CD1c-positive myeloid dendritic cell (primary cell): ENCODE measurements at regions not wholly inside any gene's neighbourhood (a gene's known extent, or its start where the extent isn't known, plus 50 kb on each side); places are given as distances from the start of the nearest gene placed in this dataset.

ENCODE experiments used
- DNase-seq: peaks from one replicate; pipeline ENCODE4 v3.0.0-alpha.2; 2016; ENCODE audit errors: extremely low spot score

- DNase-seq, result no peak
These were observed 80.4 kb upstream of the SALL3 start for GRCh38 chr18:78899241-78899640.

- no peak for DNase-seq
These were observed 78.4 kb upstream of the SALL3 start for GRCh38 chr18:78900938-78901909.

GRCh38 chr18:78901923-78902794 is 77.5 kb upstream of the SALL3 start:
- DNase-seq, result no peak

GRCh38 chr18:78902795-78903435 is 76.7 kb upstream of the SALL3 start:
- DNase-seq, result no peak

GRCh38 chr18:78903436-78904178 is 76.0 kb upstream of the SALL3 start:
- no peak for DNase-seq

- no peak for DNase-seq
These were observed 75.5 kb upstream of the SALL3 start for GRCh38 chr18:78904179-78904531.

GRCh38 chr18:78905334-78905733 is 74.3 kb upstream of the SALL3 start:
- no peak for DNase-seq

- DNase-seq, result no peak
These were observed 73.6 kb upstream of the SALL3 start for GRCh38 chr18:78906066-78906465.

- no peak for DNase-seq
These were observed 71.0 kb upstream of the SALL3 start for GRCh38 chr18:78908462-78909260.

GRCh38 chr18:78911751-78912283 is 67.8 kb upstream of the SALL3 start:
- DNase-seq, result no peak

GRCh38 chr18:78912336-78912735 is 67.3 kb upstream of the SALL3 start:
- DNase-seq, result no peak

- DNase-seq, result no peak
These were observed 66.8 kb upstream of the SALL3 start for GRCh38 chr18:78912844-78913243.

GRCh38 chr18:78913395-78913794 is 66.2 kb upstream of the SALL3 start:
- no peak for DNase-seq

GRCh38 chr18:78913830-78914231 is 65.8 kb upstream of the SALL3 start:
- no peak for DNase-seq

GRCh38 chr18:78914249-78914935 is 65.2 kb upstream of the SALL3 start:
- DNase-seq, result no peak

GRCh38 chr18:78915446-78916008 is 64.1 kb upstream of the SALL3 start:
- DNase-seq, result no peak

- no peak for DNase-seq
These were observed 60.9 kb upstream of the SALL3 start for GRCh38 chr18:78918707-78919106.

GRCh38 chr18:78919956-78920355 is 59.7 kb upstream of the SALL3 start:
- DNase-seq, result no peak

- DNase-seq, result no peak
These were observed 59.0 kb upstream of the SALL3 start for GRCh38 chr18:78920456-78921138.
